AG09319 (cell line): ENCODE measurements at regions not wholly inside any gene's neighbourhood (a gene's known extent, or its start where the extent isn't known, plus 50 kb on each side); places are given as distances from the start of the nearest gene placed in this dataset.

Source experiments
- DNase-seq: peaks from one replicate; pipeline ENCODE4 v3.0.0-alpha.2; 2010; ENCODE audit warnings: low read depth; ENCODE audit errors: extremely low read depth
- CTCF ChIP-seq: IDR thresholded peaks from 2 replicates; pipeline ENCODE4 v1.5.1; 2011; ENCODE audit warnings: low read depth, mild to moderate bottlenecking, inconsistent platforms, low read length, moderate library complexity

GRCh38 chr10:125555267-125555666 lies 127.7 kb downstream of the TEX36 start:
- DNase-seq, result no peak
- TF ChIP-seq CTCF, result no peak

GRCh38 chr10:125554753-125555152 lies 128.2 kb downstream of the TEX36 start:
- TF ChIP-seq CTCF, result no peak

GRCh38 chr10:125554016-125554703 lies 128.8 kb downstream of the TEX36 start:
- no peak for DNase-seq
- no peak for TF ChIP-seq CTCF

More at GRCh38 chr10:125554753-125555152, 128.2 kb downstream of the TEX36 start:
- DNase-seq, result no peak

GRCh38 chr10:125553091-125553490 lies 129.9 kb downstream of the TEX36 start:
- no peak for DNase-seq
- no peak for TF ChIP-seq CTCF

GRCh38 chr10:125551247-125551646 lies 131.7 kb downstream of the TEX36 start:
- no peak for TF ChIP-seq CTCF
- no peak for DNase-seq

GRCh38 chr10:125550362-125550761 lies 132.6 kb downstream of the TEX36 start:
- no peak for TF ChIP-seq CTCF
- DNase-seq, result no peak

- DNase-seq, result no peak
These were observed 133.3 kb downstream of the TEX36 start for GRCh38 chr10:125549653-125550052.

More at GRCh38 chr10:125549653-125550052, 133.3 kb downstream of the TEX36 start:
- no peak for TF ChIP-seq CTCF
